Dedifferentiated amniotic fluid mesenchymal stem cell (primary cell): ENCODE measurements at regions not wholly inside any gene's neighbourhood (a gene's known extent, or its start where the extent isn't known, plus 50 kb on each side); places are given as distances from the start of the nearest gene placed in this dataset.
A peak's percentile ranks its signal among the peaks of the same experiment; 100 is the strongest.

Experiments
- DNase-seq: peaks from one replicate; pipeline ENCODE4 v3.0.0-alpha.2; 2016; ENCODE audit errors: extremely low spot score

DNA sequence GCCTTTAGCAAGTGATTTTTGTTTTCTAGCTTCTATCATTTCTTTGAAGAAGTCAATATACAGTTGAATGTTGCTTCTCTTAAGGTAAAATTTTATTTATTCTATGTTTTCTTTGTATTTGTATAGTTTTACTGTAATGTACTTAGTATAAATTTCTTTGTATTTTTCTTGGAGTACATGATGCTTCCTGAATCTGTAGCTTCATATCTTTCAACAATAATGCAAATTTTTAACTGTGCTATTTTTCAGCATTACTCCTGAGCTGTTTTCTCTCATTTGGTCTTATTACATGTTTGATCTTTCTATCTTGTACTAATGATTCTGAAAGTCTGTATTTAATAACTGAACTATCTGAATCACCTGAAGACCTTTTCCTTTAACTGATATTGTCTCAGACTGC is 253.9 kb upstream of the NXPH2 start:
- DNase-seq, result no peak

DNA sequence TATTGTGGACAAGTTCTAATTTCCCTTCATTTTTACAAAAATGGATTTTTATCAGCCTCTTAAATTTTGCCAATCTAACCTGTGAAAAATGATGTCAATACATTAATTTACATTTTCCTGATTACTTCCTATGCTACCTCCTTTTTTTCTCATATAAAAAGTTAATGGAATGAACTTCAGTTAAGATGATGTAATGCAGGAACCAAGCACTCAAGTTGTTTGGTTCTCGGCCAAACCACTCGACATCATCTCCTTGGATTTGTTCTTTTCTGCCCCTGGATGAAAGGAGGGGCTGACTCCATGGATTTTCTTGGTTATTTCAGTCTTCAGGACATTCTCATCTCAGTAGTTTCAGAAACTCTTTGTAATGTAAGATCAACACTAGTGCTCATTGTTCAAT is 253.1 kb upstream of the NXPH2 start:
- peak; percentile 19 for DNase-seq

DNA sequence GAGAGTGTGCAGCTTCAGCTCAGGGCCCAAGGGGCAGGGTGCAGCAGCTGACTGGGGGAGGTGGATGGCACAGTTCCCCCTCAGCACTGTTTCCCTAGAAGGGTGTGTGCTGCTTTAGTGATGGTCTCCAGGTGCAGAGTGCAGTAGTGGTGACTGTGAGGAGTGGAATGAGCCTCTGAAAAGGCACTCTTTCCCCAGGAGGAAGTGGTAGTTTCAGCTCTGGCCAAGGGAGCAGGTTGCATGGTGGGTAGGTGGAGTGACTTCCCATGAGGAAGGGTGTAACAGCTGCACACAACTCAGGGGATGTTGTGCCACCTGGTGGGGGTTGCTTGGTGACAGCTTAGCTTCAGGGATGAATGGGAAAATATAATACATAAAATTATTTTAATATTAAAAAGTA is 251.5 kb upstream of the NXPH2 start:
- DNase-seq, result no peak

DNA sequence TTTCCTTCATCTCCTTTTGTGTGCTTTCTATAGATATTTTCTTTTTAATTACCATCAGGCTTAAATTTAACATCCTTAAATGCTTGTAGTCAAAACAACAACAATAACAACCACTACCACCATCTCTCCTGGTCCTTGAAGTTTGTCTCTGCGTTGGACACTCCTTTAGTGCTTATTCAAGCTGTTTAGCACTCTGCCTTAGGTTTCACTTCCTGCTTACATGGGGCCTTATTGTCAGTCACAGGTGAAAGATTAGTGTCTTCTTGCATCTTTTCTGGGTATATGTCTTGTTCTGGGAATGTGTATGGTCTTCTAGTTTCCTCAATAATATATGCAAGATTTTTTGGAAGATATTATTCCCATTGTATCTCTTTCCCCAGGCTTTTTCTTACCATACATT is 240.1 kb upstream of the NXPH2 start:
- DNase-seq, result no peak

GRCh38 chr2:139018252-139018651 is 238.1 kb upstream of the NXPH2 start:
- DNase-seq, result no peak

DNA sequence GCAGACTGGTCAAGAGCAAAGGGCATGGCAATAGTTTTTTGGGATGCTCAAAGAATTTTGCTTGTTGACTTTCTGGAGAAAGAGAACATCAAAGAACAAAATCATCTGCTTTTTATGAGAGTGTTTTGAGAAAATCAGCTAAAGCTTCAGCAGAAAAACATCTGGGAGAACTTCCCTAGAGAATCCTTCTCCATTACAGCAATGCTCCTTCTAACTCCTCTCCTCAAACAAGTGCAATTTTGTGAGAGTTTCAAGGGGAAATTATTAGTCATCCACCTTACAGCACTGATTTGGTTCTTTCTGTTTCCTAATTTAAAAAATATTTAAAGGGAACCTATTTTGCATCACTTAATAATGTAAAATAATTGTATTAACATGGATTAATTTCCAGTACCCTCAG is 226.9 kb upstream of the NXPH2 start:
- DNase-seq, result no peak

DNA sequence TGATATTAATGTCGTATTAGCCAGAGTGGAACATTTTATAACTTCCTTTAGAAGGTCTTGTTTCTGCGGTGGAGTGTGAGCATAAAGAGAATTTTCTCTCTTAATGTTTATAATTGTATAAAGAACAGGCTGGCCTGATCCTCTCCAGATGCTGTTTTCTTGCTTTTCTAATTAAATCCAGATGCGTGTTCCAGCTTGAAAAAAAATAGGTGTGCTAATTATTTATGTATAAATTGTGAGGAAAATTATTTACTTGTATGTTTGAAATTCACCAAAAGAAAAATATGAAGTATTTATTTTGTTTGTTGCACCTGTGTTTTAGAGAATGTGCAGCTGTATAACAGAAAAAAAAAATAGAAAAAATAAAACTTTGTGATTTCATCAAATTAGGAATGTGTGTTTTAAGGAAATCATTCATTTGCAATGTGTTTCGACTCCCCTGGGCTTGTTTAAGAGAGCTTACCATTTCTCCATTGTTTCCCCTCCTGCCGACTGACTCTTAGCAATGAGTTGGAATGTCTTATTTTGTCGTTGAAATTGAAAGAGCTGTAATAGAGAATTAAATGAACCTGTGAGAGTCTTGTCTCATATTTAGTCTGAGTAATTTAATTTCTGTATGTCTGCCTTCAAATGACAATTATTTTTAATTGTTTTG is 220.1 kb upstream of the NXPH2 start:
- DNase-seq, result no peak

- no peak for DNase-seq
These were observed 217.8 kb upstream of the NXPH2 start for GRCh38 chr2:138997856-138998517.

GRCh38 chr2:138997346-138997745 is 217.2 kb upstream of the NXPH2 start:
- DNase-seq, result no peak

DNA sequence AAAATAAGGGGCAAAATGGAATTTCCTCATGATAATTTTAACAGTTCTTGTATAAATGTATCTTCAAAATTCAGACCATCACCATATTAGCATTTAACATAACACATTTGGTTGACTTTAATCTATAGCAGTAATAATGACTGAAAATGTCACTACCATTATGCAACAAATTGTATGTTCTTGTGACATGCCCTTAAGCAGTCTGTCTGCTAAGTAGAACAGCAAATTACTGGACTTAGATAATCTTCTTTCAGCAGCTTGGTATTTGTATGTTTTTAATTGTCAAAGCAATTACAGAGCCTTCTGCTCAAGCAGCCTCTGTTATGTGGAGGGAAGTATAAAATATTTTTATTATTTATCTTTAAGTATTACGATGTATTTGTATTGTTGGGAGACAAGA is 214.3 kb upstream of the NXPH2 start:
- no peak for DNase-seq

GRCh38 chr2:138985881-138986280 is 205.7 kb upstream of the NXPH2 start:
- no peak for DNase-seq

GRCh38 chr2:138979131-138979785 is 199.1 kb upstream of the NXPH2 start:
- DNase-seq, result no peak

DNA sequence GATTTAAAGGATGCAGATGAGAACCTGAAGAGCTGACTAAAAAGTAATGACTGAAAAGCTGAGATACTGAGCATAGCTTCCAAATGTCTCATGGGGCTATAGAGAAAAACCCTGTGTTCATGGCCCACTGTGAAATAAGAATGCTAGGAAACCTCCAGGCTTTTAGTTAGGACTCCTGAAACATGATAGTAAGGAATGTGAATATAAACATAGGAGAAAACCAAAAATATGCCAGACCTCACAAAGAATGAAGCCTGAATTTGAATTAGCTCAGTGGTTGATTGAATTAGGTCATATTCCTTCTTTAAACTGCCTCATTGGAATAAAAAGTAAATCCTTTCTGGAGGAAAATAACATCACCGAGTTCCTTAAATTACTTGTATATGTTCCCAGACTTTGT is 194.5 kb upstream of the NXPH2 start:
- DNase-seq, result peak; percentile 91

DNA sequence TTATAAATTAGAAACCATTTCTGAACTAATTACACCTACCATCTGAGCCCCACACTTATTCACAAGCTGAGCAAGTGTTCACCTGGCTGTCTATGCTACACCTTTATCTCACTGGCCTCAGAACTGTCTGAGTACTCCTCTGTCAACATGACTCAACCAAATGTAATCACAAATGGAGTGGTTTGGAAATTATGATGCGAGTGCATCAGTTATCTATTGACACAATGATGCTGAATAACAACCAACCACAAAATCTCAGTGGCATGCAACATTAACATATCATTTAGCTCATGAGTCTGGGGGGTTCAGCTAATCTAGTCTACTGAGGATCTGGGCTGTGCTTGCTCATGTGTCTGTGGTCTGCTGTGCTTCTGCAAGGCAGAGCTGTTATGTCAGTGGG is 184.2 kb upstream of the NXPH2 start:
- DNase-seq, result no peak

DNA sequence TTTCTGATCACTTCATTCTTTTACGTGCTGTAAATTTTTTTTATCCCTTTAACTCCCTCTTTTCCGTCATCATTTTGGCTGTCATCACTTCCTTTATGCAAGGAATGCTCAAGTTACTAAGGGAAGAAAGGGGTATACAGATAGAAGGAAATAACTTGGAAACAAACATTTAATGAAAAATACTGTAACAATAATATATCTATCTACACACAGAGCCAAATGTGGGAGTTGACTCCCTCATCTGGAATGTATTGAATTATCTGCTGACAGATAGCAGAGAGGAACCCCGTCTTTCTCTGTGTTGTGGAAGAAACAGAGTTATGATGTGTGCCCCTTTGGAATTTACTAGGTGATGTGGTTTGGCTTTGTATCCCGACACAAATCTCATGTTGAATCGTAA is 182.5 kb upstream of the NXPH2 start:
- no peak for DNase-seq

DNA sequence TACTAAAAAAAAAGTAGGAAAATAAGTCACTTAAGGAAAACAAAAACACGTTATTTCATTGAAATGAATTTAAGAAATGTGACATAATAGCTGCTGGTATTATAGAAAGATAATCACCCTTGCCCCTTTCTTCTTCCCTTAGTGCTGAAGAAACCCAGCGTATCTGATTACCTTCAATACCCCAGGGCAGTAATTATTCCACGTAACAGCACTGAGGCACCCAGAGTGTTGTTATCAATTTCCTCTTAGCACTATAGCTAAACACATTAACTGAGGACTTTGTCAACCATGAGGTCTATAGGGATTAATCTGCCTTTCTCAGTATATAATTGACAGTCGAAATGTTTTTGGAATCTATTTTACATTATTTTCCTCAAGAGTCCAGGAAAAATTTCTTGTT is 180.0 kb upstream of the NXPH2 start:
- DNase-seq, result no peak

GRCh38 chr2:138959031-138959430 is 178.8 kb upstream of the NXPH2 start:
- DNase-seq, result no peak

- DNase-seq, result no peak
These were observed 175.9 kb upstream of the NXPH2 start for GRCh38 chr2:138956116-138956515.

- no peak for DNase-seq
These were observed 170.3 kb upstream of the NXPH2 start for GRCh38 chr2:138950486-138950885.

DNA sequence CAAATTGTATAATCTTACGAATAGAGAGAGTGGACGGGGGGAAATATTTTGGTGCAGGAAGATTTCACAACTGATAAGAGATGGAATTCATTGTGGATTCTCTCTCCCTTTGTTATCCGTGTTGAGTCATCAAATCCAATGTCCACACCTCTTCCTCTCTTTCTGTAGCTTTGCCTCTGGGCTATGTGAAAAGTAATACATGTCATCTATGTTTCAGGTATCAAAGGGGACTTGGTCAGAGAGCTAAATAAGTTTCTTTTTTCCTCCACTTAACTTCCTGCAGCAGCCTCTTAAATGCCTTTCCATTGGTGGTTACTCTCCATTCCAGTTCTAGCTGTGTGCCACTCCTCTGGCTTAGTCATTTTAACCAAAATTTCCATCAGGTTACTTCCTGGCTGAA is 169.3 kb upstream of the NXPH2 start:
- DNase-seq, result no peak

DNA sequence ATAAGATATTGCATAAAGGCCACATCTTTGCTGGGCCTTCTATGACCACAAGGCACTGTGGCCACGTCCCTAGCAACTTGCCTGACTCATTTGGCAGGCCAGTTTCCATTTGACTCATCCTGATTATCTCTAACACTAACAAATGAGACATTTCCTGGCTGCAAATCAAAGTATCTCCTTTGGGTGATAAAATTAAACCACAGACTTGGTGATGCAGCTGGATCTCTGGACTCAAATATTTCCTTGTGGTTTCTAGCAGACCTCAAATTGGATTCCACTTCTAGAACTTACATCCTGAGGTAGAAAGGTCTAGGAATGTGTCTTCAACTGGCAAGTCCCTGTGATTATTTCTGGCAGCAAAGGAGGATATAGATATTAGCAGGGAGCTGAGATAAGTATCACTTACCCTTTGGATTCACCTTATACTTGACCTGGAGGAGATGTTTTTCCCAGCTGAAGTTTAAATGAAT is 167.9 kb upstream of the NXPH2 start:
- DNase-seq, result peak; percentile 90

DNA sequence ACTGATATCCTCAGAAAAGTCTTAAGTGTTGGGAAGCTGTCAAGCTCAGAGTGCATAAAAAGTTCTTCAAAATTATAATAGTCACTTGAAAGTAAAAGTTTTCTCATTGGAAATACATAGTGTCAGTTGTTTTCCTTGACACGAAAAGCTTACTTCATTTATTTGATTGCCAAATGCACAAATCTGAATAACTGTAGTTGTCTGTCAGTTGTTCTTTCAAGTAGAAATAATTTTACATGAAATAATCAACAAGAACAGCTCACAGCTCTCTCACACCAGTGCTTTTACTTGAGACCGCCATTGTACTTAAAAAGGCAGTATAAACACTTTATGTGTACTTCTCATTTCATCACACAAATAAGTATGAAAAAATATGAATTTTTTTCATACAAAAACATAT is 163.3 kb upstream of the NXPH2 start:
- DNase-seq, result no peak

DNA sequence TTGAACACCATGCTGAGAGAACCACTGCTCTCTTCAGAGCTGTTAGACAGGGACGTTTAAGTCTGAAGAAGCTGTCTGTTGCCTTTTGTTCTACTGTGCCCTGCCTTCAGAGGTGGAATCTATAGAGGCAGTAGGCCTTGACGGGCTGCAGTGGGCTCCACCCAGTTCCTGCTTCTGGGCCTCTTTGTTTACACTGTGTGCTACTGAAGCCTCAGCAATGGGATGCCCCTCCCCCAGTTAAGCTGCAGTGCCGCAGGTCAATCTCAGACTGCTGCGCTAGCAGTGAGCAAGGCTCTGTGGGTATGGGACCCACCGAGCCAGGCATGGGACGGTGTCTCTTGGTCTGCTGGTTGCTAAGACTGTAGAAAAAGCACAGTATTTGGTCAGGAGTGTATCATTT is 162.3 kb upstream of the NXPH2 start:
- no peak for DNase-seq
